ENCODE measurements at regions not wholly inside any gene's neighbourhood (a gene's known extent, or its start where the extent isn't known, plus 50 kb on each side); places are given as distances from the start of the nearest gene placed in this dataset.
"Not testable (repeated sequence)": the region's sequence is repeated elsewhere in the genome, so short reads cannot be mapped to it uniquely, and the experiment has no call there.

DNA sequence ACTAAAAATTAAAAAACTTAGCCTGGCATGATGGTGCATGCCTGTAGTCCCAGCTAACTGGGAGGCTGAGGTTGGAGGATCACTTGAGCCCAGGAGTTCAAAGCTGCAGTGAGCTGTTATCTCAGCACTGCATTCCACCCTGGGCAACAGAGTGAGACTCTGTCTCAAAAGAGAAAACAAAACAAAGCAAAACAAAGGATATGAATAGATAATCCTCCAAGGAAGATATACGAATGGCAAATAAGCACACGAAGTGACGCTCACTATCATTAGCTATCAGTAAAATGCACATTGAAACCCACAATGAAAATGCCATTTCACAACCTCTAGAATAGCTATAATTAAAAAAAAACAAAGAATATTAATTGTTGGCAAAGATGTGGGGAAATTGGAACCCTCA lies 386.2 kb upstream of the CCL2 start:
- DNase-seq: no peak

GRCh38 chr17:33870936-33871335 lies 384.1 kb upstream of the CCL2 start:
- DNase-seq: peak; percentile 43

- DNase-seq: peak; percentile 98
Observed at GRCh38 chr17:33871720-33872540, 383.2 kb upstream of the CCL2 start.

- DNase-seq: no peak
Observed at GRCh38 chr17:33873201-33873617, 381.9 kb upstream of the CCL2 start.

DNA sequence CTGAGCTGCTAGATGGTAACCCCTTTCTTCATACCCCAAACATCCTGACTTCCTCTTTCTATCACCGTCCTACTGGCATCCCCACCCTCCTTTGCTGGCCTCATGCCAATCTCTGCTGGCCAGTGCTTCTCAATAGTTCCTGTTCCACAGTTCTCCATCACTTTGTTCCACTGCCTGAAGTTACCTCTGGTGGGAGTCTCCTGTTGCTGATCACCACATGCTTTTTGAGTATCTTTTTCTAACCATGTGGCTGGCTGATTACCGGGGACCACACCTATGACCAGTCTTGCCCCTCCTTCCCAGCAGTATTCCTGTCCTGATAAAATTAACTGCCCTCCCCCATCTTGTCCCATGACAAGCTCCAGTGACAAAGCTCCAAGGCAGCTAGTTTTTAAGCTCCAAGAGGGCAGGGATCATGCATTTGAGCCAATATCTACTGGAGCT lies 380.4 kb upstream of the CCL2 start:
- peak; percentile 67 for DNase-seq

- no peak for DNase-seq
Observed at GRCh38 chr17:33875973-33876372, 379.1 kb upstream of the CCL2 start.

DNA sequence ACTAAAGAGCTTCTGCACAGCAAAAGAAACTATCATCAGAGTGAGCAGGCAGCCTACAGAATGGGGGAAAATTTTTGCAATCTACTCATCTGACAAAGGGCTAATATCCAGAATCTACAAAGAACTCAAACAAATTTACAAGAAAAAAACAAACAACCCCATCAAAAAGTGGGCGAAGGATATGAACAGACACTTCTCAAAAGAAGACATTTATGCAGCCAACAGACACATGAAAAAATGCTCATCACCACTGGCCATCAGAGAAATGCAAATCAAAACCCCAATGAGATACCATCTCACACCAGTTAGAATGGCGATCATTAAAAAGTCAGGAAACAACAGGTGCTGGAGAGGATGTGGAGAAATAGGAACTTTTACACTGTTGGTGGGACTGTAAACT lies 372.8 kb upstream of the CCL2 start:
- DNase-seq: not testable (repeated sequence)

DNA sequence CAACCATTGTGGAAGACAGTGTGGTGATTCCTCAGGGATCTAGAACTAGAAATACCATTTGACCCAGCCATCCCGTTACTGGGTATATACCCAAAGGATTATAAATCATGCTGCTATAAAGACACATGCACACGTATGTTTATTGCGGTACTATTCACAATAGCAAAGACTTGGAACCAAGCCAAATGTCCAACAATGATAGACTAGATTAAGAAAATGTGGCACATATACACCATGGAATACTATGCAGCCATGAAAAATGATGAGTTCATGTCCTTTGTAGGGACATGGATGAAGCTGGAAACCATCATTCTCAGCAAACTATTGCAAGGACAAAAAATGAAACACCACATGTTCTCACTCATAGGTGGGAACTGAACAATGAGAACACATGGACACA lies 372.4 kb upstream of the CCL2 start:
- not testable (repeated sequence) for DNase-seq

DNA sequence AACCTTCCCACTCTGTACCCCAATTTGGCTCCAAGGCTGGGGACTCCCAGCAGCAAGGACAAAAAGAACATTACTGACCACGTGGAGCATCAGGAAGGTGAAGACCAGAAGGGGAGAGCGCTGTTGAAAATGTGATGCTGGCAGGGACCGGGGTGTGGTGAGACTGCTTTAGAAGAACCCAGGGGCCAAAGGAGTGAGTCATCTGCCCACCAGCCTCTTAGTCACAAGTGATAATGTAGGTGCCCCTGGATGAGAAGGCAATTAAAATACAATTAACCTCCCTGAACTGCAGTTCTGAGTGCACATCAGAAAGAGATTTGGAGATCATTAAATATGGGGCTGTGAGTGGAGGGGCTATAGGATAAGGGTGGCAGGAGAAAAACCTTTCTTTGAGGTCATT lies 366.6 kb upstream of the CCL2 start:
- DNase-seq: peak; percentile 73

DNA sequence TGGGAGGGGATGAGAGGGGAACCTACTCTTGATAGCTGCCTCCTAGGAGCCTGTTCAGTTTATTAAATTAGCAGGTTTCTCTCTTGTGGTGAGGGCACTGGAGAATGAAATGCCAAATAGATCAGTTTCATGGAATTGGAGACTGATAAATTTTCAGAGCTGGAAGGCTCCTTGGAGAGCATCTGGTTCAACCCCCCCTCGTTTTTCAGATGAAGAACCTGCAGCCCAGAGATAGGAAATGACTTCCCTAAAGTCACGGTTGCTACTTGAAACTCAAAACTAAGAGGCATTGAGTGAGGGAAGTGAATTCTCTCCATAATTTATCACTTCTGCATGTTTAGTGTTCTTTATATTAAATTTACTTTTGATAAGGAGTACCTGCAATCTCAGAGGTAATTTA lies 366.0 kb upstream of the CCL2 start:
- no peak for DNase-seq

DNA sequence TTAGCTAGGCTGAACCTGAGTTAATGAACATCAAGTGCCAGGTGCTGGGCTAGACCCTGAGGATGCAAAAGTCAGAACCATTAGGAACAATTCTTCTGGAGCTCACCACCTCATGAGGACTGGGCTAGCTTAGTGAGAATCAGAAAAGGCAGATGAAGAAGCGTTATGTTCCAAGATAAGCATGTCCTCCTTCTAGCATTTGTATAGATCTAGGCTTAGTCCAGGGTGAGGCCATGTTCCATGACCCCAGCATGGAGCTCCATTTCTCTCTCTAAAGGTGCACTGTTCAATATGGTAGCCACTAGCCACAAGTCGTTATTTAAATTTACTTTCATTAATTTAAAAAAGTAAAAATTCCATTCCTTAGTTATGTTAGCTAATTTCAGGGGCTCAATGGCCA lies 365.3 kb upstream of the CCL2 start:
- no peak for DNase-seq

GRCh38 chr17:33892717-33893591 lies 362.1 kb upstream of the CCL2 start:
- peak; percentile 95 for DNase-seq

DNA sequence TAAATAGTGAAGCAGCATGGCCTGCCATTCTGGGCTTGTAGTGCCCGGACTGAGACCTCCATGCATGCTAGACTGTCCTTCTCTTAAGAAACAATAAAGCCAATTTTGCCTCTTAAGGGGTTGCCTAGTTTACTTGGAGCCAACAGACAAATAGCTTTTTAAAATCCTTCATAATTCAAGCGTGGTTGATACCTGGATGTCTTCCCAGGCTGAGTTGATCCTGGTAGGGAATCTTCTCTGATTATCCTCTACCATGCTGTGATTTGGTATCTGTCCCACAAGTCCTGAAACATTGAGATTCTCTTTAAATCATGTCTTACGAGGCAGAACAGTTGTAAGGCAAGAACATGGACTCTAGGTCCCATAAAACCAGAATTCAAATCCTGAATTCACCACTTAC lies 359.6 kb upstream of the CCL2 start:
- peak; percentile 21 for DNase-seq

DNA sequence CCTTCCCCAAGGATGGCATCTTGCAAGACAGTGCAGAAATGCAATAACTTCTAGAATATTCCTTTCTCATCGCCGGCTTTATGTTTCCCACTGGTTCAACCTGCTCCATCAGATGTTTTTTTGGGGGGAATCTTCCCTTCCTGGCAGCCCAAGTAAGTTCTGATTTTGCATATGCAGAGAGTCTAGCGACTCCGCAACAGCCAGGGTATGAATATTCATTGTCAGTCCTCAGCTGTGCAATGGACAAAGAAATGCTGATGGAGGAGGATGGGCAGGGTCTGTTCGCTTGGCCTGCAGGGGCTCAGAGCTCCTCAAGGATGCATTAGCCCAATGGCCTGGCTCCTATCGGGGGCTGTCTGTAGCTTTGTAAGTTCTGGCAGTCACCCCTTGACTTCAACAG lies 358.8 kb upstream of the CCL2 start:
- no peak for DNase-seq

DNA sequence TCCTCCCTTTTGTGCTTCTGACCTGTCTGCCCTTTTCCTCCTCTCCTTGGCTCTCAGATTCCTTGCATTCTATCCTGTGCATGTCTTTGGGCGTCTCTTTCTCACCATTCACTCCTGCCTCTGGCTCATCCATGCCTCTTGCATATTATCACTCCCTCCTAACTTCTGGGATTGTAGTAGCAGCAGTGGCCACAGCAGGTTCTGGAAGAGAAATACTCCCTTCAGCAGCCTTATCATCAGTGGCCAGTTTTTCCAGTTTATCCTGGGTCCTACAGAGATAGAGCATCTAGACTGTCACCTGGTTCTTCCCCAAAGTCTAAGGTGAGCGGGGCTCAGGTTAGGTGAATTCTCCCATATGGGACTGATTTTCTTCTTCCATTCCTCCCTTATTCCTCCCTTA lies 354.0 kb upstream of the CCL2 start:
- peak; percentile 32 for DNase-seq

- no peak for DNase-seq
Observed at GRCh38 chr17:33902901-33903449, 352.1 kb upstream of the CCL2 start.

- no peak for DNase-seq
Observed at GRCh38 chr17:33904476-33904875, 350.6 kb upstream of the CCL2 start.

GRCh38 chr17:33905338-33905800 lies 349.7 kb upstream of the CCL2 start:
- no peak for DNase-seq

DNA sequence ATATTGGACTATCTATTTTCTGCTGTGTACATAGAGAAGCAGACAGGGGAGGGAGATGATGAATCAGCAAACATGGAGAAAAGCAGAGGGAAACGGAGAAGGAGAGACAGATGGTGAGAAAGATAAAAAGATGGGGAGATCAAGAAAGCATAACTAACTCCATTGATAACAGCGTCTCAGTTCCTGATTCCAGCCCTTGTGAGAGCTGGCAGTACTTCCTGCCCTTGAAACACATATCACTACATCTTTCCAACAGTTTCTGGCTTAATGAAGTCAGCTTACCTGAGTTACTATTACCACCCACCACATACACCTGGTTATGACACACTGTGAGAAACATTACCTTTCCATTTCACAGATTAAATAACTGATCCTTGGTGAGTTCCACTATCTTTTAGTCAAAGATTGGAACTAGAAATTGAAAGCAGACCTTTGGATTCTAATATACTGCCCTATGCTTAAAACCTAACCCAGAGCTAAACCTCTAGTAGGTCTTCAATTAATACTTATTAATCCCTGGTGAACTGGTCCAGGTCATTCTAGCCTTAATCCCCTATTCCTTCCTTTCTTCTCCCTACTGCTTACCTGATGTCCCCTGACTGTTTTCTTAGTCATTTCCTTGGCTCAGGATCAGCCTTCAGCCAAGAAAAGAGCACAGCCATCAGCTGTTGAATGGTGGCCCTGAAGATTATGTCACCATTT lies 346.6 kb upstream of the CCL2 start:
- peak; percentile 21 for DNase-seq

DNA sequence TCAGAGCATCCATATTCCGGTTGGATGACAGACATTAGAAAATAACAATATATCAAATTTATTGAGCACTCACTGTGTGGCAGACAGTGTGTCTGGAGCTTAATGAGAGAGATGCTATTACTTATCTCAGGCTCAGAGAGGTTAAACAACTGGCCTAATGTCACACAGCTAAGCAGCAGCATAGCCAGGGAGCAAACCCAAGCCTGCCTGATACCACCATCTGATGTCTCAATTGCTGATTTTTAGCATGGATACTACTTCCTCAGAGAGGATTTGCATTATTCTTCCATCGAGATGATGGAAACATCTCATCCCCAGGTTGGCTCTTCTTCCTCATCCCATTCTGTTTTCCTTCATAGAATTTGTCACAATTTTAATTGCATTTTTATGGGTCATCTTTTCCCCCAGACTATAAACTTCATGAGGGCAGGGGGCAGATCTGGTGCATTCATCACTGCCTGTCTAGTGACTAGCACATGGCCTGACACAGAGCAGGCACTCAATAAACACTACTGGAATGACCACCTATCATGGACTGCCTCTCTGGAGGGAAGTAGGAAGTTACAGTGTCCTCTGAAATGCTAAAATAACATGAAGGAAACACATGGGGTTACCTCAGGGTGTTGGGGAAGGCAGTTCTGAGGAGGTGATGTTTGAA lies 344.8 kb upstream of the CCL2 start:
- no peak for DNase-seq

DNA sequence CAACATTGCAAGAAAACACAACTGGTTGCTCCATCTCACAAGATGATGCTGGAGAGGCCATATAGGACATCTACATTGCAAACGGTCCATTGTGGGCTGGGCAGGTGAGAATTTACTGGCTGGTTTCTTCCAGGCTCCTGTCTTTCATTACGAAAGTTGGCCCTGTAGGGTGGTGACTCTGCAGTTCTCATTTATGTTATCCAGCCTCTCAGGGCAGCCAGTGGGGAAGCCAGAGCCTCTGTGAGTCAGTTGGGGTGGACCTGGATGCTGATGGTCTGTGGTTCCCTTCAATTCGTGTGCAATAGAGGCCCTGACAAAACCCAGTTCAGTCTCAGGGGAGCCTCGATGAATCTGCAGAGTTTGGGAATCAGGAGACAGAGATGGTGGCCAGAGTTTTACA lies 341.0 kb upstream of the CCL2 start:
- no peak for DNase-seq

- peak; percentile 62 for DNase-seq
Observed at GRCh38 chr17:33922971-33923370, 332.1 kb upstream of the CCL2 start.

All from NCI-H69 (cell line).